ENCODE measurements at regions not wholly inside any gene's neighbourhood (a gene's known extent, or its start where the extent isn't known, plus 50 kb on each side); places are given as distances from the start of the nearest gene placed in this dataset.

DNA sequence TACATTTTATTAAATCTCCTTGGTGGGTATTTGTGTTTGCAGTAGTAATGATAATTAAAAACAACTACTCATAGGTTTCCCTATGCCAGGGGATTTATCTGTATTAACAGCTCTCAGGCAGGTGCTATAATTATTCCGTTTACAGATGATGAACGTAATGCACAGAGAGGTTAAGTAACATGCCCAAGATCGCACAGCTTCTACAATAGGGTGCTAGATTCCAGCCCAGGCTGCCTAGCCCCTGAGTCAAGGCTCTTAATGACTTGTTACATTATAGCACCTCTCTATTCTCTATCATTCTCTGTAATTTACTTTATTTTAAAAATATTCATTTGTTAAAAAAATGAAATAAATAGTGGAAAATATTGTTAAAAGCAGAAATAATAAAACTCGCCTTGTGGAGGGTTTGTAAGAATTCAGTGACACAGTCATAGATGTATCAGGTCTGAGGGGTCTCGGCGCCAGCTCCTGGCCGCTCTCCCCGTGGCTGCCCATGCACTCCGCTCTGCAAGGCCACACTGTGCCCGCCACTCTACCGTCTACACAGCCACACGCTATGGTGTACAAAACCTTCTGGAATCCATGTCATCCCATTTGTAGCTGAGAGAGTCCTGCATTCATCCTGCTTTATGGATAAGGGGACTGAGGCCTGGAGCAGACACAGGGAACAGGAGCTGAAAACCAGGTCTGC is 562.2 kb downstream of the MATN1 start:
- TF ChIP-seq, protein P1, sequence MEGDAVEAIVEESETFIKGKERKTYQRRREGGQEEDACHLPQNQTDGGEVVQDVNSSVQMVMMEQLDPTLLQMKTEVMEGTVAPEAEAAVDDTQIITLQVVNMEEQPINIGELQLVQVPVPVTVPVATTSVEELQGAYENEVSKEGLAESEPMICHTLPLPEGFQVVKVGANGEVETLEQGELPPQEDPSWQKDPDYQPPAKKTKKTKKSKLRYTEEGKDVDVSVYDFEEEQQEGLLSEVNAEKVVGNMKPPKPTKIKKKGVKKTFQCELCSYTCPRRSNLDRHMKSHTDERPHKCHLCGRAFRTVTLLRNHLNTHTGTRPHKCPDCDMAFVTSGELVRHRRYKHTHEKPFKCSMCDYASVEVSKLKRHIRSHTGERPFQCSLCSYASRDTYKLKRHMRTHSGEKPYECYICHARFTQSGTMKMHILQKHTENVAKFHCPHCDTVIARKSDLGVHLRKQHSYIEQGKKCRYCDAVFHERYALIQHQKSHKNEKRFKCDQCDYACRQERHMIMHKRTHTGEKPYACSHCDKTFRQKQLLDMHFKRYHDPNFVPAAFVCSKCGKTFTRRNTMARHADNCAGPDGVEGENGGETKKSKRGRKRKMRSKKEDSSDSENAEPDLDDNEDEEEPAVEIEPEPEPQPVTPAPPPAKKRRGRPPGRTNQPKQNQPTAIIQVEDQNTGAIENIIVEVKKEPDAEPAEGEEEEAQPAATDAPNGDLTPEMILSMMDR (IDR thresholded peaks at IDR 0.05; ENCODE audit: low read depth, low read length, missing input control), result no peak
- TF ChIP-seq, protein P2, sequence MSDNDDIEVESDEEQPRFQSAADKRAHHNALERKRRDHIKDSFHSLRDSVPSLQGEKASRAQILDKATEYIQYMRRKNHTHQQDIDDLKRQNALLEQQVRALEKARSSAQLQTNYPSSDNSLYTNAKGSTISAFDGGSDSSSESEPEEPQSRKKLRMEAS (IDR thresholded peaks at IDR 0.05), result no peak
- TF ChIP-seq RAD21 (IDR thresholded peaks at IDR 0.05), result no peak
- no peak for TF ChIP-seq SP1 (IDR thresholded peaks at IDR 0.05)
- no peak for TF ChIP-seq GABPA (IDR thresholded peaks at IDR 0.05 in 1 of 2, conservative IDR thresholded peaks at IDR 0.05 in 1 of 2)
- TF ChIP-seq, protein P3, sequence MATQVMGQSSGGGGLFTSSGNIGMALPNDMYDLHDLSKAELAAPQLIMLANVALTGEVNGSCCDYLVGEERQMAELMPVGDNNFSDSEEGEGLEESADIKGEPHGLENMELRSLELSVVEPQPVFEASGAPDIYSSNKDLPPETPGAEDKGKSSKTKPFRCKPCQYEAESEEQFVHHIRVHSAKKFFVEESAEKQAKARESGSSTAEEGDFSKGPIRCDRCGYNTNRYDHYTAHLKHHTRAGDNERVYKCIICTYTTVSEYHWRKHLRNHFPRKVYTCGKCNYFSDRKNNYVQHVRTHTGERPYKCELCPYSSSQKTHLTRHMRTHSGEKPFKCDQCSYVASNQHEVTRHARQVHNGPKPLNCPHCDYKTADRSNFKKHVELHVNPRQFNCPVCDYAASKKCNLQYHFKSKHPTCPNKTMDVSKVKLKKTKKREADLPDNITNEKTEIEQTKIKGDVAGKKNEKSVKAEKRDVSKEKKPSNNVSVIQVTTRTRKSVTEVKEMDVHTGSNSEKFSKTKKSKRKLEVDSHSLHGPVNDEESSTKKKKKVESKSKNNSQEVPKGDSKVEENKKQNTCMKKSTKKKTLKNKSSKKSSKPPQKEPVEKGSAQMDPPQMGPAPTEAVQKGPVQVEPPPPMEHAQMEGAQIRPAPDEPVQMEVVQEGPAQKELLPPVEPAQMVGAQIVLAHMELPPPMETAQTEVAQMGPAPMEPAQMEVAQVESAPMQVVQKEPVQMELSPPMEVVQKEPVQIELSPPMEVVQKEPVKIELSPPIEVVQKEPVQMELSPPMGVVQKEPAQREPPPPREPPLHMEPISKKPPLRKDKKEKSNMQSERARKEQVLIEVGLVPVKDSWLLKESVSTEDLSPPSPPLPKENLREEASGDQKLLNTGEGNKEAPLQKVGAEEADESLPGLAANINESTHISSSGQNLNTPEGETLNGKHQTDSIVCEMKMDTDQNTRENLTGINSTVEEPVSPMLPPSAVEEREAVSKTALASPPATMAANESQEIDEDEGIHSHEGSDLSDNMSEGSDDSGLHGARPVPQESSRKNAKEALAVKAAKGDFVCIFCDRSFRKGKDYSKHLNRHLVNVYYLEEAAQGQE (IDR thresholded peaks at IDR 0.05), result no peak
- TF ChIP-seq EGR1 (IDR thresholded peaks at IDR 0.05; ENCODE audit: low read depth in 2 of 2), result no peak
- no peak for TF ChIP-seq HNF4G (IDR thresholded peaks at IDR 0.05)
- no peak for TF ChIP-seq TAF1 (conservative IDR thresholded peaks at IDR 0.05)
- TF ChIP-seq YY1 (IDR thresholded peaks at IDR 0.05), result no peak
- TF ChIP-seq, protein P4, sequence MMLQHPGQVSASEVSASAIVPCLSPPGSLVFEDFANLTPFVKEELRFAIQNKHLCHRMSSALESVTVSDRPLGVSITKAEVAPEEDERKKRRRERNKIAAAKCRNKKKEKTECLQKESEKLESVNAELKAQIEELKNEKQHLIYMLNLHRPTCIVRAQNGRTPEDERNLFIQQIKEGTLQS (IDR thresholded peaks at IDR 0.05), result no peak
- TF ChIP-seq, protein P5, sequence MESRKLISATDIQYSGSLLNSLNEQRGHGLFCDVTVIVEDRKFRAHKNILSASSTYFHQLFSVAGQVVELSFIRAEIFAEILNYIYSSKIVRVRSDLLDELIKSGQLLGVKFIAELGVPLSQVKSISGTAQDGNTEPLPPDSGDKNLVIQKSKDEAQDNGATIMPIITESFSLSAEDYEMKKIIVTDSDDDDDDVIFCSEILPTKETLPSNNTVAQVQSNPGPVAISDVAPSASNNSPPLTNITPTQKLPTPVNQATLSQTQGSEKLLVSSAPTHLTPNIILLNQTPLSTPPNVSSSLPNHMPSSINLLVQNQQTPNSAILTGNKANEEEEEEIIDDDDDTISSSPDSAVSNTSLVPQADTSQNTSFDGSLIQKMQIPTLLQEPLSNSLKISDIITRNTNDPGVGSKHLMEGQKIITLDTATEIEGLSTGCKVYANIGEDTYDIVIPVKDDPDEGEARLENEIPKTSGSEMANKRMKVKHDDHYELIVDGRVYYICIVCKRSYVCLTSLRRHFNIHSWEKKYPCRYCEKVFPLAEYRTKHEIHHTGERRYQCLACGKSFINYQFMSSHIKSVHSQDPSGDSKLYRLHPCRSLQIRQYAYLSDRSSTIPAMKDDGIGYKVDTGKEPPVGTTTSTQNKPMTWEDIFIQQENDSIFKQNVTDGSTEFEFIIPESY (IDR thresholded peaks at IDR 0.05), result no peak
- no peak for TF ChIP-seq JUND (IDR thresholded peaks at IDR 0.05)
- no peak for TF ChIP-seq RXRA (IDR thresholded peaks at IDR 0.05)
